Kidney epithelial cell (primary cell): ENCODE measurements at regions not wholly inside any gene's neighbourhood (a gene's known extent, or its start where the extent isn't known, plus 50 kb on each side); places are given as distances from the start of the nearest gene placed in this dataset.

Experiments
- DNase-seq: peaks from one replicate; pipeline ENCODE4 v3.0.0-alpha.2; 2010; ENCODE audit warnings: low read depth
- H3K27me3 ChIP-seq: 2 replicates; pipeline ENCODE4 v1.6.0; 2011; ENCODE audit warnings: low read length; ENCODE audit not compliant: control insufficient read depth, insufficient read depth
- H3K36me3 ChIP-seq: 2 replicates; pipeline ENCODE4 v1.5.1; 2011; ENCODE audit warnings: low read length; ENCODE audit not compliant: control insufficient read depth, insufficient read depth
- H3K4me3 ChIP-seq: 2 replicates; pipeline ENCODE4 v1.5.1; 2011; ENCODE audit warnings: low read depth, mild to moderate bottlenecking, control low read depth, low read length
- CTCF ChIP-seq: IDR thresholded peaks from 2 replicates; pipeline ENCODE4 v1.5.1; 2011; ENCODE audit warnings: mild to moderate bottlenecking, moderate library complexity, low read length, control low read depth, inconsistent platforms; ENCODE audit not compliant: insufficient read depth, poor library complexity, severe bottlenecking

- no peak for DNase-seq
- H3K4me3 ChIP-seq = no peak overlapping the region
- no peak for TF ChIP-seq CTCF
- H3K36me3 ChIP-seq = no peaks in the 10 kb centered on the region
- no peaks in the 10 kb centered on the region for H3K27me3 ChIP-seq
Measured at GRCh38 chr6:137590684-137591083, 96.5 kb upstream of the OLIG3 start.

GRCh38 chr6:137601471-137601870, 107.3 kb upstream of the OLIG3 start:
- H3K36me3 ChIP-seq = no peaks in the 10 kb centered on the region
- DNase-seq = no peak

GRCh38 chr6:137602313-137603197, 108.4 kb upstream of the OLIG3 start:
- Histone ChIP-seq H3K27me3 (no peaks in the 10 kb centered on the region), H3K4me3 (no peak overlapping the region), H3K36me3 (no peaks in the 10 kb centered on the region)
- DNase-seq = no peak
- no peak for TF ChIP-seq CTCF

More at GRCh38 chr6:137601471-137601870, 107.3 kb upstream of the OLIG3 start:
- H3K27me3 ChIP-seq = no peaks in the 10 kb centered on the region
- H3K4me3 ChIP-seq = no peak overlapping the region
- TF ChIP-seq CTCF = no peak

GRCh38 chr6:137610702-137611101, 116.5 kb upstream of the OLIG3 start:
- Histone ChIP-seq H3K27me3 (peaks cover 2% of the 10 kb centered on the region), H3K4me3 (no peak overlapping the region), H3K36me3 (no peaks in the 10 kb centered on the region)
- no peak for DNase-seq
- TF ChIP-seq CTCF = no peak

GRCh38 chr6:137623293-137623692, 129.1 kb upstream of the OLIG3 start:
- TF ChIP-seq CTCF = no peak
- DNase-seq = no peak
- H3K36me3 ChIP-seq = no peaks in the 10 kb centered on the region

More at GRCh38 chr6:137623293-137623692, 129.1 kb upstream of the OLIG3 start:
- no peaks in the 10 kb centered on the region for H3K27me3 ChIP-seq
- H3K4me3 ChIP-seq = no peak overlapping the region
